IPS-NIHi11 (cell line): ENCODE measurements at regions not wholly inside any gene's neighbourhood (a gene's known extent, or its start where the extent isn't known, plus 50 kb on each side); places are given as distances from the start of the nearest gene placed in this dataset.

Source experiments
- DNase-seq: peaks from one replicate; pipeline ENCODE4 v3.0.0; 2012; ENCODE audit warnings: mixed read lengths, low spot score

DNA sequence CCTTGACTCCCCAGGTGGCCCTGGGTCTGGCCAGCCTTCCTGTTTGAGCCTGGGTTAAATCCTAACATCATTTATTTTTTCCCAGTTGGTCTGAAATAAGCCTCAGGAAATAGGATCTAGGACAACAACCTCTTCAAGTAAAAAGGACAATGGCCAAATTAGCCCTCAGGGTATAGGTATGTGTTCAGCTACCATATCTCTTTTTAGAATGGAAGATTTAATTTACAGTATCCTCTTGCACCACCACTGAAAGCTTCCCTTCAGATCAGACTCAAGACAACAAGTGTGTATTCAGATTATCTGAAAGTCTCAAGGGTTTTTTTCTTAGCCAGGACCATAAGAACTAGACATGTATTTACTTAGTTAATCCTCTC, 61.6 kb upstream of the CXCR4 start:
- no peak for DNase-seq

- DNase-seq: no peak
Observed at GRCh38 chr2:136178941-136179601, 61.1 kb upstream of the CXCR4 start.

DNA sequence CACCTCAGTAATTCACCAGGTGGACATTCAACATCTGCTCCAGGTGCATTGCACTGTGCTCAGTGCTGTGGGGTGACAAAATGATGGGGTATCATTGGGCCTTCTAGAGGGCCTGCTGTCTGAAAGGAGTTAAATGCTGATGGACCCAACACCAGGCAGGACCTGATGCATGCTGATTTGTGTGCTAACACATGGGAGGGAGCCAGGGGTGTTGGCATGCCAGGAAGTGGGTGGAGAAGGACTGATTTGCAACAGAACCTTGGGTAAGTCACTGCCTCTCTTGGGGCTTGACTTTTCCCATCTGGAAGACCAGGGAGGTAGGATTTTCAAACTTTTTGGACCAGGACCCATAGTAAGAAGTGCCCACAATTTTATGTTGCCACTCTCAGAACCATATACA, 57.9 kb upstream of the CXCR4 start:
- DNase-seq: no peak

GRCh38 chr2:136175466-136175865, 57.5 kb upstream of the CXCR4 start:
- DNase-seq: no peak

- DNase-seq: no peak
Observed at GRCh38 chr2:136173126-136173525, 55.2 kb upstream of the CXCR4 start.

DNA sequence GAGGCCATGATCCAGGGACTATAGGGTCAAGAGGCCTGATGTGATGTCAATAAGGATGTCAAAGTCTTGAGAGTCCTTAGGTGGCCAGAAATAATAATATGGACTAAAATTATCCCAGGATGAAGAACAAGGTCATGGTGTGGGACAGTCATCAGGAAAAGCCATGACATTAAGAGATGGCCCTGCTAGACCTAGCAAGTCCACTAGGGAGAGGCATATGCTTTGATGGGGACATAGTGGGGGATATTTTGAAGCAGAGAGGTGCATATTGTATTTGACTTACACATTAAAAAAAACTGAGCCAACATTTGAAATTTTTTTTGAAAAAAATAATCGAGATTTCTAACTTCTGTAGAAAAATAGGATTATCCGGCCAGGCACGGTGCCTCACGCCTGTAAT, 53.3 kb upstream of the CXCR4 start:
- no peak for DNase-seq

GRCh38 chr2:136168720-136169119, 50.8 kb upstream of the CXCR4 start:
- DNase-seq: no peak

DNA sequence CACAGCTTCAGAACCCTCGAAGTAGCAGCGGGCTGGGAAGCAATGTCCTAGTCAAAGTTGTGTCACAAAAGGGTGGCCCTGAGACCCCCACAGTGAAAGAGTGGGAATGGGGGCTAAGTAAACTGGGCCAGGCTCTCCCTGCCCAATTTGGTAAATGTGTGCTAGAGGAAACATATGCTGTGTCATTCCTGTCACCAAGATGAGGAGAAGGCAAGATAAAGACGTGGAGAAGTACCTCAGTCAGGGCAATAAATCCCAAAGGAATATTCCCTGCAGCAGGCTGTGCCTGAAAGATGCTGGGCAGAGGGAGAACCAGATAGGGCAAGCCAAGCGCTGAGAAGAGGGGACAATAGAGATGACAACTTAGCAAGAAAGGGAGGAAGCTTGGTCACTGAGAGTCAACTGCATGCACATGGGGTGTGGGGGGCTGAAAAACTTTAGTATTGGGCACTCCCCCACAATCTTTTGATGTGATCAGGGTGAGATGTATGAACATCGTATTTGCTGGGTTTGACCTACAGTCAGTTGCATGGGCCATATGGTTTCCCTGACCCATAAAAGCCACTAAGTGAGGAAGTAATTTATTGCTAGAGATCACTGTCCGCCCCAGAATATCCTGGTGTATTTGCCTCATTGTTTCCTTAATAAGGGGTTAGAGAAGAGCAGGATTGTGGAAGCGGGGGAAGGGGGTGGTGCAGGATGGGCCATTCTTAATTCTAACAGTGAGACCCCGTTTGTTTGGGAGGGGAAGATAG, 49.9 kb upstream of the CXCR4 start:
- DNase-seq: no peak
